COLO829 (cell line): ENCODE measurements at regions not wholly inside any gene's neighbourhood (a gene's known extent, or its start where the extent isn't known, plus 50 kb on each side); places are given as distances from the start of the nearest gene placed in this dataset.

ENCODE experiments used
- DNase-seq: peaks from one replicate; pipeline ENCODE4 v3.0.0; 2012; ENCODE audit warnings: low spot score

DNA sequence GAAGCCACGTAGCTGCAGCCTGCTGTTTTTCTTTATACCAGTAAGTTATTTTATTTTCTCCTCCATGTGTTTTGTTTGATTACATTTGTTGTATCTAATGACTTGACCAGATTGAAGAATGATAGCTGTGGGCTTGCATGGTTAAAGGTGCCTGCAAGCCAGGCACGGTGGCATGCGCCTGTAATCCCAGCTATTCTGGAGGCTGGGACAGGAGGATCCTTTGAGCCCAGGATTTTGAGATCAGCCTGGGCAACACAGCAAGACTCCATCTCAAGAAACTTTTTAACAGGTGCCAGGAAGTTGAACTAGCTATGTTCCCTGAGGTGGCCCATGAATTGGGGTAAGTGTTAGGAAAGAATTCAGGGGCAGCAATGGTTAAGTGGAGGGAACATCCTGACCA is 179.4 kb downstream of the IRS1 start:
- DNase-seq: no peak

DNA sequence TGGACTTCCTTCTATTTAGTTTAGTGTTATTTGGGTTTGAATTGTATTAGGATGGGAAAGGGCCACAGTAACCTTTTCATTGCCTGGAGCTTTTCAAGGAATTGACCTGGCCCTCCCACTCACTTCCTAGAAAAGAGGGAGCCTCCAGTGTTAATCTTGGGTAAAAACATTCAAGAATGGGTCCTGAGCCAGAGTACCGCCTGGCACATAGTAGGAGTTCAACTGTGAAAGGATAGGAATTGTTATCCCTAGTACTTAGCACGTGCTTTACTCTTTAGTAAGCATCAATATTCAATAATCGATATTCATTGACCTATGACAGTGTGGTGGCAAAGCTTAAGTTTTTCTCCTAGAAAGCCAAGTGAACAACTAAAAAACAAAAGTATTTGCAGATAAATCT is 179.9 kb downstream of the IRS1 start:
- no peak for DNase-seq

DNA sequence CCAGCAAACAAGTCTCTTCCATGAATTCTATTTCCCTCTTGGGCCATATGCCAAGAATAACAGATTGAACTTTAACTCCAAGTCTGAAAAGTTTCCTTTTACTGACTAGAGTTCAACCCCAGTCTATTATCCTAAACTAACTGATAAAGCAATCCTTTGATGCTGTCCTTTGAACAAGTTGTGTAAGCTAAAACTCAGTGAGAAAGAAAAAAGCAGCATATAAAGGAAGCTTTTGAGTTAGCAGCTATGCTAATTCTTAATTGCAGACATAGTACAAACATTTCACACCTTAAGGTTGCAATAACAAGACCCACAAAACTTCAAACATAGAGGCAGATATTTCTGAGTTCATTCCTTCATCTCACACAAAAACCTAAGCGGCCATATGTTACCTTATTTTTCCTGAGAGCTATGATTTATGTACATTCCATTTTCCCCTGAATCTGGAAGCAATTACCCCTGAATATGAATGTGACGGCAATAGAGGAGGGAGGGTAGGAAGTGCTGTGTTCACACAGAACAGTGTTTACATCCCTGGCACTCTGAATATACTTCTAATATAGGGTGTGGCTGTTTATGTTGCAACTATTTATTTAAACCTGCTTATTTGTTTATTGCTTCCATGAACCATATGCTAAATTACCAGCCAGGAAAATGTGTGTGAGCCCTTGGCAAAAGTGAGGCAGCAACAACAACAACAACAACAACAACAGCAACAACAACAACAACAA is 180.6 kb downstream of the IRS1 start:
- DNase-seq: peak; percentile 46

DNA sequence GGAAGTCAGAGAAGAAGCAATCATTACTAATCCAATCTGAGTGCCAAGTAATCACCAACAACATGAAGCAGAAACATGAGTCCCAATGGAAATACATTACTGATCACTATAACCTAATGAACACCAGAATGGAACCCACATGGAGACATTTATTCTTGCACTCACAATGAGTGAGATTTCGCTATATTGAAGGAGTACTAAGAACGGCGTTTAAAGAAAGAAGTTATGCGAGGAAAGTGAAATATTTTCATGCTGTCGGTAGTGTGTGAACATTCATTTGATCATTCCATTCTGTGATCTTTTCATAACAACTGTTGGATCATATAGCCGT is 181.1 kb downstream of the IRS1 start:
- no peak for DNase-seq

DNA sequence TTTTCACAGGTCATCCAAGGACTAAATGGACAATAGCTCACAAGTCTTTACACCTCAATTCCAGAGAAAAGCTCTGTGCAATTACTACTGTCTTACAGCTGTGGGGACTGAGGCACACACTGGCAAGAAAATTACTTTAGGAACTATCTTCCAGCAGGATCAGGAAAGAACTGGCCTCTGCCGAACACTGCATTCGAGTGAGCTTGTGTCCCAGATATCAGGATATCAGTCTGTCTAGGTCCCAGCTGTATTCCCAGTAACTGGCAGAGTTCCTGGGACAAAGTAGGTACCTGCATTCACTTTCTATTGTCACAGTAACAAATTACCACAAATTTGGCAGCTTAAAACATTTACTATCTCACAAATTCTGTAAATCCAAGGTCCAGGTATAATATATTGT is 183.7 kb downstream of the IRS1 start:
- no peak for DNase-seq

DNA sequence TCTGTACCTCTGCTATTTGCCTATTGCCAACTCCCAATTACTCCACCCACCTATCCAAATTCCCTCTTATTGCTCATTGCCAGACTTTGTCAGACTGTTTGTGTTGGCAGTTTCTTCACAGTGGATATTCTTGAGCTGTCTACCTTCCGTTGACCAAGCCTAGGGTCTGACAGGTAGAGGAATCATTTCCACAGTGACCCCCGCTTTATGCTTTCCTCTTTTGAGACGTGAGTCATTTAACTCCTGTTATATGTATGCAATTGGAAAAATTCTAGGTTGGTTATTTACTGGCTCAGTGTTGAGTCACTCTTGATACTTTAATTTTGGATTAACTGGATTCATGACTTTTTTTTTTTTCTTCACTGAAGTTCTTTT is 187.7 kb downstream of the IRS1 start:
- no peak for DNase-seq

DNA sequence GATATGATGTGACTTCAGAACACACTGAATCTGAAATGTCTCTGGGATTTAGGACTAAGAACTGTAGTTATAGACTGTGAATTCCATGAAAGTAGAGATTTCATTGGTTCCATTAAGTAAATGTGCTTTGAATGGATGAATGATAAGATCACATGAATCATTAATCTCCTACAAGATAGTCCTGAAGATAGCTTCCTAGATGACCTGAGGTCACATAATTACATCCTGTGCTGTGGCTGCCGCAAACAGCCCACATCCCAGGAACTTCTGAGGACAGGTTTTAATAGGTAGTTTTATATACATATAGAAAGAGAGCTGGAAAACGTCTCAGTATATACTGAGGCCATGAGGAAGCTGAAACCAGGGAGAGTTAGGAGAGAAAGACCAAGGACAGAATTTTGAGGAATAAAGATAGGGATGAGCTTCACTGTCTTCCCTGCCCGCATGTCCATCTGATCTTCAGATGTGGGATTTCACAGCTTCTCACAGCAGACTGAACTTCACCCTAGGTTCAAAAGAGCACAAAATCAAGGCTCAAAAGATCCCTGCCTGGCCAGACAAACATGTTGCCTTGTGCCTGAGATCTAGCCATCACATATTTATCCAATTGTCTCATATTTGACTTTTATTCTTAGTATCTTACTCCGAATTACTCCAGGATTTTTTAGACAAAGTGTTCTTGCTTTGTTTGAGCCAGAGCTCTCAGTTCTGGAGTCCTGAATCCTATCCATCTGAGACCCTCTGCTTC is 188.2 kb downstream of the IRS1 start:
- no peak for DNase-seq

DNA sequence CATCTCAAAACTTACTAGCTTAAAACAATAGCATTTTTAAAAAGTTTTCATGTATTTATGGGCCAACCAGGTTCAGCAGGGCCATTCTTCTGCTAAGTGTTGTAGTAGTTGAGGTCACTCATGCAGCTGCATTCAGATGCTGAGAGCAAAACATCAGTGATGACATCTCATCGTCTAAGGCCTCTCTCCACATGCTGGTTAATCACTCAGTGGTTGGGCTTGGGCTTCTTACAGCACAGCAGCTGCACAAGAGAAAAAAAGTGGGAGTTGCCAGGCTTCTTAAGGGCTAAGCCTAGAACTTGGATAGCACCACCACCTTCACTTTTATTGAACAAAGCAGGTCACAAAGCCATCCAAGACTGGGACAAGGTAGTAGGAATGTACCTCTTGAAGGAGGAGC is 190.3 kb downstream of the IRS1 start:
- no peak for DNase-seq

DNA sequence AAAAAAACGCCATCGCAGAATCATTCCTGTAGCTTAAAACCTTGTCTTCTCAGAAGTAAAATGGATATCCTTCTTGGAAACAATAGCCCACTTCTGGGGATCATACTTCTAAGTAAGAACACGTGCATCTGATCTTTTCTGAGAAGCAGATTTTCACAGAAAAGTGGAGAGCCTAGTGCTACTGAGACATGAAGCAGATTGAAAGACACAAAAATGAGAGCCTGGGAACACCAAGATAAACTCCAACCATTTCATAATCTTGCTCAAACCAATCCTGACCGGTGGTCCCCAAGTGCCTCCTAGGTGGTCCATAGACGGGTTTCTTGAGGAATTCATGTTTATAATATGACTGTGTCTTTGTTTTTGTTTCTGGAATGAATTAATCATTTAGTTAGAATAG is 191.2 kb downstream of the IRS1 start:
- DNase-seq: no peak

DNA sequence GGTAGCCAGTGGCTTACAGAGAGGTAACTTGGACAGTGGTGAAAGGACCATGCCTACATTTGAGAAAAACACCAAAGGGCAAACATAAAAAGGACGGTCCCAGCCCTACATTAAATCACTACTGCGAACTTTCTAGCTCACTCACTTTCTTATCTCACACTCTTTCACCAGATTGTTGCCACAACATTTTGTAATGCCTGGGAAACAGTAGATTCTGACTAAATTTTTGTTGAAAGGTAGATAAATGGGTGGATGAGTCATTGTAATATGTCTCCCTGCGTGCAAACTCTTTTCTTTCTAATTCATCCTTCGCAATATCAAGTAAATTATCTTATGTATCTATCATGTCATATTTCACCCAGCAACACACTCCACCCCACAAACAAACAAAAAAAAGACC is 192.2 kb downstream of the IRS1 start:
- no peak for DNase-seq

DNA sequence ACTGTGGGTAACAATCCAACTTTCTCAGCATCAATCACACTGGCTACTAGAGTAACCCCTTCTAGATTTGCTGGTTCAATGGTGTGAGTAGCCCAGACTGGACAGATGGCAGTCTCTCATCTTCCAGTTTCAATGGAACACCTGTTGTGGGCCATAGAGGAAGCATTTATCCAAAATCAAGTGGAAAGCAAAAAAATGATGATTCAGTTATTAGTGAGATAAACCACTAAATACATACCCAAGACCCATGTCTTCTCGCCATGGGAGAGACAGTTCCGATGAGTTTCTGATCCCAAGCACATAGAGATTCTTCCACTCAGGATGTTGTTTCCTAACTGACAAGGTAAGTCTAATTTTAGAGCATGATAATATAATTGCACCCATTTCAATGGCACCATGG is 194.0 kb downstream of the IRS1 start:
- DNase-seq: no peak

DNA sequence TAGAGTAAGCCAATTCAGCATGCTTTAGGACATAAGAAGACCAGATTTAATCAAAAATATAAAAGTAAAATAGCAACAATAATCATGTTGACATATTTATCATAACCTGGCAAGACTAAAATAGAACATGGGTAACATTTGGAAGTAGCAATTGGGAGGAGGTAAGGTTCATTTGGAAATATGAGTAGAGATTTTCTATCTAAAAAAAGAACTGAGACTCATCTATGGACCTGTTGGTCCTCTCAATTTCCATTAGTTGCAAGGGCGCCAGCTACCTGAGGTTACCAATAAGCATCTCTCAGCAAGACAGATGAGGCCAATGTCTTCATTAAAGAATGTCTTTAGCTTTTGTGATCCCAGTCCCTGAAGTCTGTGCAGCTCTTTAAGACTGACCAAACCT is 196.0 kb downstream of the IRS1 start:
- no peak for DNase-seq

DNA sequence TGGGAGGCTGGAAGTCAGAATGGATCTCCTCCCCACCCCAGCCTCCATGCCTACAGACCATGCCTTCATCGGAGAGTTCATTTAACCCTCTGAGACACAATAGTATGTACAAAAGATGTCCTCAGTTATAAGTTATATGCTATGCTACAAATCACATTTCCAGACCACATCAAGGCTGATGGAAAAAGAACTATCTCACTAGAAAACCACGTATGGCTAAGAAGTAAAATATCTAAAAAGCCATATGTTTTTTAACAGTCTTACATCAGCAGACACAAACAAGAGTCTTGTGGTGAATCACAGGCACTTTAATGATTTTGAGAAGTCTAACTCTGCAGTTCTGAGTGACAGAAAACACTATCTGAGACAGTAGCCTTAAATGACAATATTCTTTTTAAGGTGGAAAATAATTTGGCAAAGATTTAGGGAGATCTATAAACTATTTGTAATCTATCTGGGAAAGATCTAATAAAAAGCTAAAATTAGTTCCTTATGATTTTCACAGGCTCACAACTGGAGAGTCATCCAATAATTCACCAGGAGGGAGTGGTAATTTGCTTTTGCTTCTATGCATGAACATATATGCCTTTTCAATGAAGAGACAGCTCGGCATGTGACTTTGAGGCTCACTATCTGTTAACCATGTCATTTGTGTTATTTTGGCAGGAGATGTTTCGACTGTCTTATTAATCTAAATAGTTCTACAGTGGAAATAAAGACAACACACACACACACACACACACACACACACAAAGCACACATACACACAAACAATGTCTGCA is 197.5 kb downstream of the IRS1 start:
- no peak for DNase-seq

DNA sequence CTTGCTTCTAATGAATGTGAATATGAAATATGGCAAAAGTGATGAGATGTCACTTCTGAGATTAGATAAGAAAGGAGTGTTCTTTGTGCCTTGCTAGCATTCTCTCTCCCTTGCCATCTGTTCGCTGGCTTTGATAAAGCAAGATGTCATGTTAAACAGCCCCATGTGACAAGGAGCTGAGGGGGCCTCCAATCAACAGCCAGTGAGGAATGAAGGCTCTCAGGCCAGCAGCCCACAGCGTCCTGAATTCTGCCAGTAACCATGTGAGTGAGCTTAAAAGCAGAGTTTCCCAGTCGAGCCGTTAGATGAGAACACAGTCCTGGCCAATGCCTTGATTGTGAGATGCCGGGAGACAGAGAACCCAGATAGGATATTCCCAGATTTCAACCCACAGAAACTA is 198.8 kb downstream of the IRS1 start:
- DNase-seq: no peak

DNA sequence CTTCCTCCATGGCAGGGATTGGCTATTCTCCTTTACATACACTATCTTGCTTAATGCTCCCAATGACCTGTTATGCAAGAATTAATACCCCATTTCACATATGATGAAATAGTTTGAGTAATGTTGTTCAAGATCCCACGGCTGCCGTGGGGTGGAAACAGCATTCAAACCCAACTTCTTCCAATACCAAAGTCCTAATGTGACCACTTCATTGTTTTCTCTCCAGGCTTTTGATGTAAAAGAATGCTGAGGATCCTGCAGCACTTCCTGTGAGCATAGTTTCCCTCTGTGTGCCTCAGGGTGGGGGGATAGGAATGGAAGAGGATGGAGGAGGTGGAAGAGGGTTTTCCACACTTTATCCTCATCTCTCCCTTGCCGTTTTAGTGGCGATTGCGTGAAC is 199.4 kb downstream of the IRS1 start:
- no peak for DNase-seq

DNA sequence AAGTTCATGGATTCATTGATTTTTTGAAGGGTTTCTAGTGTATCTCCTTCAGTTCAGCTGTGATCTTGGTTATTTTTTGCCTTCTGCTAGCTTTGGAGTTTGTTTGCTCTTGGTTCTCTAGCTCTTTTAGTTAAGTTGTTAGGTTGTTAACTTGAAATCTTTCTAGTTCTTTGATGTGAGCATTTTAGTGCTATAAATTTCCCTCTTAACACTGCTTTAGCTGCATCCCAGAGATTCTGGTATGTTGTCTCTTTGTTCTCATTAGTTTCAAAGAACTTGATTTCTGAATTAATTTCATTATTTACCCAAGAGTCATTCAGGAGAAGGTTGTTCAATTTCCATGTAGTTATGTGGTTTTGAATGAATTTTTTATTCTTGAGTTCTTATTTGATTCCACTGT is 210.6 kb downstream of the IRS1 start:
- no peak for DNase-seq

DNA sequence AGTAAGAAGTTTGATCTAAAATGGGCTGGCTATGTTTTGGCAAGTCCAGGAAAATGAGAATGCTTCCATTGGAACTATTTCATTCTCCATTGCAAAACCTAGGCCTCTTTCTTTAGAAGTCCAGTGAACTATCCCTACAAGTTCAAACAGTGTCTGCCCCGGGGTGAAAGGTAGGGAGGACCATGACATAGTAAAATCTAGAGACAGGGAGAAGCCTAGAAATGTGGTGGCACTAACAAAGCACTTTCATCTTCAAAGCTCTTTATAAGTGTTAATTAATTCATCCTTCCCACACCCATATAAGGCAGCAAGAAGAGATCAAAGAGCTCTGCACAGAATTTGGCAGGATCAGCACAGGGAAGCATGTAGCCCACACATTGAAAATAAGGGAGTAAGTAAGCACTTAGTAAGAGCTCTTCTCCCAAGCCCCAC is 214.5 kb downstream of the IRS1 start:
- no peak for DNase-seq

DNA sequence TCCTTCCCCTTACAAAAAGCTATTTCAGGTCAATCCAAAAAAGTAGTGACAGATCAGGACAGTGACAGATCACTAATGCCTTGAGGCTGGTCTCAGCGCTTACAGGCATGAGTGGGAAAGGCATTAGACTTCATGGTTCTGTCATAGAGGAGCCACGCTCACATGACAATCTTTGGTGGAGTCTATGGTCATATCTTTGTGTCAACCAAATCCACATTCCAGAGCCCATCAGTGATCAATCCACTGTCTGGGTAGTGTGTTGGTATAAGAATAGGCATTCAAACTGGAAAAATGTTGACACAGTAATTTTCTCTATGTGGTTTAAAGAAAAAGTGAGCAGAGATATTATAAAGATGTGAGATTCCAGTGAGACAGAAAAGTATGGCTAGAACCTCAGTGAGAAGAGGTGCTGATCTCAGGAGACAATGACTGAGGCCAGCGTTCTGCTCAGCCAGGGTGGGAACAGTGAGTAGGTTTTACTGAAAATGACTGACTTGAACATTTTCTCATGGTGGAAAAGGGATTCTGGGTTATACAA is 215.0 kb downstream of the IRS1 start:
- no peak for DNase-seq

DNA sequence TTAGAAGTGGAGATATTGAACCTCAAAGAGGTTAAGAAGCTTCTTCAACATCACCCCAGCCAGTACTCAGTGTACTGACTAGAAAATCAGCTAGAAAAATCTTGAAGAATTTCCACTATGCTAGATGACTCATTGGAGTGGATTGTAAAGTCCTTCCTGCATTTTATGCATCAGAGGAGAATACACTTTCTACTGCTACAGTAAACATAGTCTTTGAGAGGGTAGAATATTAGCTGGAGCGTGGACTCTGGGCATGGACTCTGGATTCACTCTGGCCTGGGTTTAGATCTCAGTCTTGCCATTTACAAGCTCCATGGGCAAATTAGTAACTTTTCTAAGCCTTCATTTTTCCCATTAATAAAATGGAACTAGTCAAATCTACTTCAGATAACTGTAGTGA is 215.9 kb downstream of the IRS1 start:
- DNase-seq: peak; percentile 77

DNA sequence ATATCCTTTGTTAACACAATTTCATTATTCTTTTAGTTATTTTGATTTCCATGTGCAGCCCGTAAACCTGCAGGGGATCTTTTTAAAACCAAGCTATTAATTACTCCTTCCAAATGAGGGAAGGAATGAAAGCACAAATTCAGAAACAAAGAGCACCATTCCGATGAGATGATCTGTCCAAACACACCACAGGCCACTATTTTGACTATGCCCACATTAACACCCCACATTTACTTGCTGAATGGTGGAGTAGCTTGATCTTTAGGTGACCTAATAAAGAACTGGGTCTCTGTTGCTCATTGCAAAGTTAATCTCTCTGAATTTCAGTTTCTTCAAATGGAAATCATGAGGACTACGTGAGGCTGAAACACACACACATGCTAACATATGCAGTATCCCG is 218.0 kb downstream of the IRS1 start:
- DNase-seq: no peak

DNA sequence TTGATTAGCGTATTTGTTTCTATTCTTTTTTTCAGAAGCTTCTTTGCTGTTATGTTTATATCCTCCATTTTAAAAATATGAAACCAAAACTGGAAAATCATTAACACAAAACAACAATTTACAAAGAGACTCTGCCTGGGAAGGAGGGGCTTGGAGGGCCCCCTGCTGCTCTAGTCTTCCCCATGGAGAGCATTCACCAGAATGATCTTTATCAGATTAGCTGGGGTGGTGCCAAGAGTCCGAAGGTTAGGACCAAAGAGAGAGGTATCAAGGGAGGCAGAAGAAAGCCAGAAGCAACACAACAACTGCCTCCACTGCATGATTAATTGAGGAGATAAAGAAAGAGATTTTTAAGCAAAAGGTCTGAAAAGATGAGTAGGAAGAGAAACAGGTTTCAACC is 218.6 kb downstream of the IRS1 start:
- no peak for DNase-seq

DNA sequence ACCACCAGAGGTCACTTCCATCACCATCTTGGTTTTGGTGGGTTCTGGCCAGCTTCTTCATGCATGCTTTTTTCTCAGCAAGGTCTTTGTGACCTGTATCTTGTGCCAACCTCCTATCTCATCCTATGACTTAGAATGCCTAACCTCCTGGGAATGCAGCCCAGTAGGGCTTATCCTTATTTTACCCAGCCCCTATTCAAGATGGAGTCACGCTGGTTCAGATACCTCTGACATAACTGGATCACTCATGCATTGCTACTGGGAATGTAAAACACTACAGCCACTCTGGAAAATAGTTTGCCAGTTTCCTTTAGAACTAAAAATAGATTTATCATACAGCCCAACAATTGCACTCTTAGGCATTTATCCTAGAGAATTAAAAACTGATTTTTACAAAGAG is 219.2 kb downstream of the IRS1 start:
- DNase-seq: no peak

DNA sequence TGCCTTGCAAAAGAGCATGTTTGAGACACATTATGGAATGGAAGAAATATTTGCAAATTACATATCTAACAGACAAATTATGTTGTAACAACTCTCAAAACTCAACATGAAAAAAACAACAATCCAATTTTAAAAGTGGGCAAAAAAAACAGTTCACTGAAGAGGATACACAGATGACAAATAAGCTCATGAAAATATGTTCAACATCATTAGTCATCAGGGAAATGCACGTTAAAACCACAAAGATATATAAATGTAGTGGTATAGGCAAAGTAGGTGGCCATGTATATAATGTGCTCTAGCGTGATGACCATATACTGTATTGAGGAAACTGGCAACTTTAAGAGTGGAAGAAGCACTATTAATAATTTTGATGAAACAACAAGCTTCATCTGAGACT is 220.1 kb downstream of the IRS1 start:
- no peak for DNase-seq
